GM19463 (cell line): ENCODE measurements at regions not wholly inside any gene's neighbourhood (a gene's known extent, or its start where the extent isn't known, plus 50 kb on each side); places are given as distances from the start of the nearest gene placed in this dataset.
"Not testable (repeated sequence)": the region's sequence is repeated elsewhere in the genome, so short reads cannot be mapped to it uniquely, and the experiment has no call there.

Source experiments
- ATAC-seq: cut with Tn5 transposase; IDR thresholded peaks from one replicate; pipeline ENCODE4 v1.9.1; 2021; ENCODE audit warnings: mild to moderate bottlenecking, moderate library complexity; ENCODE audit not compliant: unreplicated experiment

GRCh38 chr4:74543983-74544382 is 99.0 kb downstream of the AREG start:
- no peak for ATAC-seq

GRCh38 chr4:74544655-74545361 is 99.9 kb downstream of the AREG start:
- ATAC-seq: no peak

DNA sequence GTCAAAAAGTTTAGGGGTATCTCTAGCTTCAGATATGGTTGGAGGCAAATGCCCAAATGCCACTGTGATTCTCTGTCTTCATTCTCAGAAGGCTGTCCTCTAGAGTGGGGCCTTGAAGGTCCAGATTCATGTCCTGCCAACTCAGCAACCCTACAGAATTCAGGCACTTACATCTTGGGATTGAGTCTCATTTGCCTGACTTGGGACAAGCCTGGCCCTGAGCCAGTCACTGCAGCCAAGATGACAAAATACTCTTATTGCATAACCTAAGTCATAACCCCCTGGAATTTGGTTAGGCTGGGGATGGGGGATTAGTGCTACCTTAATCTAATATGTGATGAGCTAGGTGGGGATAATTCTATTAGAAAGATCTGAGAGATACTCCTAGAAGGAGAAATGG is 100.5 kb downstream of the AREG start:
- ATAC-seq: no peak

GRCh38 chr4:74546057-74546456 is 101.1 kb downstream of the AREG start:
- ATAC-seq: no peak

DNA sequence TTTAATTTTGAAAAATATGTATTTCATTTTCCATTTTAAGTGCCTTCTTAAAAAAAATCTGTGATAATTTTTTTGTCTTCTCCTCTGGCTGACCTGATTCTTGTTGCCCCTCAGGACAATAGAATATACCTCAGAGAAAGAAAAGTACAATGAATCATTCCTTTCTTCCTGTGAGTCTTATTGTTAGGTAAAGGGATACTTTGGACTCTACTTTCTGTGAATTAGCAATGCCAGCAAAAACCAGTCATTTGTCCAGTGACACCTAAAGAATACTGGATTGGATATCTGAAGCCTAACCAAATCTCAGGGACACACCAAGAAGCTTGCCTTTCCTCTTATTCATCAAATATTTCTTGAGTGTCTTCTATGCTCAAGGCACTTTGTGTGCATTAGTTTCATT is 102.1 kb downstream of the AREG start:
- no peak for ATAC-seq

DNA sequence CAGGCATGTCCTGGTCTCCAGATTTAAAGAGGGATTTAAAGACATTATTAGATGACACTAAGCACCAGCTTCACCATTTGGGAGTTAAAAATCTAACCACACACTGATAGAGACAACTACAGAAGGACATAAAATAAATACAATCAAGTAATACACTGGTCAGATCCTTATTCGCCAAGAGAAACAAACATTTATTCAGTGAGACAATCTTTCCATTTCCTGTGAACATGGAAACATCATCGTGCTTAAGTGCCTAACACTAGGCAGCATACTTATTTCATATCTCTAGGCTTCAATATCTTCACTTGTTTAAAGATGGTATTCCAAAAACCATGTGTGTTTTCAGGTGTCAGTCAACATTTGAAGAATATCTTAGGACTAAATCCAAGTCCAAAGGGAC is 103.6 kb downstream of the AREG start:
- ATAC-seq: no peak

- no peak for ATAC-seq
These were observed 105.0 kb downstream of the AREG start for GRCh38 chr4:74549936-74550335.

- ATAC-seq: no peak
These were observed 110.3 kb downstream of the AREG start for GRCh38 chr4:74555231-74555630.

- ATAC-seq: no peak
These were observed 110.9 kb downstream of the AREG start for GRCh38 chr4:74555843-74556242.

- ATAC-seq: no peak
These were observed 114.9 kb downstream of the AREG start for GRCh38 chr4:74559853-74560252.

GRCh38 chr4:74567981-74568380 is 123.0 kb downstream of the AREG start:
- ATAC-seq: no peak

DNA sequence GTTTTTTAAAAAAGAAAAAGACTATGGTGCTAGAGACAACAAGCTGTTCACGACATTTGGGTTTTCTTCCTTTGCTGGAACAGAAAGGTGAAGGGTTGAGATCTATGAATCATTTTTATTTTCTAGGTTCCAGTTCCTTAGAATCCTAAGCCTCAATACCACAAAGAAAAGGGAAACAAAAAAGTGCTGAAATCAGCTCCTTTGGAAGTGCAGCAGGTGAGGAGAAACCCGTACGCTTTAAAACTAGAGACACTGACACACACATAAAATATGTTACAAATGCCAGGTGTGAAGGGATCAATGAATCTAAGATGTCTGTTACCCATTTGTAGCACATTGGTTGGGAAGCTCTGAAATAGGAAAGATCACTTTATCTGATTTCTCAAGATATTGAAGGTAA is 125.2 kb downstream of the AREG start:
- no peak for ATAC-seq

GRCh38 chr4:74578329-74578728 is 133.4 kb downstream of the AREG start:
- no peak for ATAC-seq

GRCh38 chr4:74578865-74579264 is 133.9 kb downstream of the AREG start:
- not testable (repeated sequence) for ATAC-seq

DNA sequence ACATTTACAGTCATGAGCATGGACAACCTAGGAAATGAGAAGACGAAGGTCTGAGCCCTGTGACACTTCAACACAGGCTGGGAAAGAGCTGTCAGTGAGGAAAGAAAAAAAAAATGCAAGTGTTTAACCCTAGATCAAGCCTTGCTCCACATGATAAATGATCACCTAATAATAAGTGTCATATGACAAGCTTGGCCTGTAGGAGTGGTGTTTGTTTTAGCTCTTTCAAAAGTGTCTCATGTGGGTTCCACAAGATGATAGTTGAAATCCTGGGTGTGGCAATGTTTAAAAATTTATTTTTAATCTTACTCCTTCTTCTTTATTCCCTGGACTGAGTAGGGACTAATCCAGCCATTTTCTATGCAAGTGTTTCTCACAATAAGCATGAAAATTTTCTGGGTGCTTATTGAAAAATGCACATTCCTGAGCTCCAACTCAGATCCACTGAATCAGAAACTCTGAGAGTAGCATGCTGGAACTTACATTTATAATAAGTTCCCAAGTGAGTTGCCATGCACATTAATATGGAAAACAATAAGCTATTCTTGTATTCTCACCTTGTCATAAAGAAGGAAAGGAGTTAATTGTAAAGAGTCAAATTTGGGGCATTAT is 138.3 kb downstream of the AREG start:
- no peak for ATAC-seq

GRCh38 chr4:74583757-74584156 is 138.8 kb downstream of the AREG start:
- ATAC-seq: no peak

GRCh38 chr4:74588350-74588749 is 143.4 kb downstream of the AREG start:
- ATAC-seq: no peak

DNA sequence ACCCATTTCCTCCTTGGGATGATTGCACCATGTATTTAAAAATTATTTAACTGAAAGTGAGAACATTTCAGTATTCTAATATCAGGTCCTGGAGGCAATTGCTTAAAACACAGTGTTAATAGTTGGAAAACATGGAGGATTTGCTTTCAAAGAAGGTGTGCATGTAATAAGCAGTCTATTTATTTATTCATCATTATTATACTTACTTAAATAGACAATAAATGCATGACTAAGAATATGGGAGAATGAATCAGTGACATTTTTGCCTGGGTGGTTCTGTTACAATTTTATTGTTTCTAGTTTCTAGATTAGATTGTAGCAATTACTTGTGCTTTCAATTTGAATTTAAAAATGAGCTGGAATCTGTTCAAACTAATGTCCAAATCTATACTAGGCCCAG is 145.5 kb downstream of the AREG start:
- no peak for ATAC-seq

DNA sequence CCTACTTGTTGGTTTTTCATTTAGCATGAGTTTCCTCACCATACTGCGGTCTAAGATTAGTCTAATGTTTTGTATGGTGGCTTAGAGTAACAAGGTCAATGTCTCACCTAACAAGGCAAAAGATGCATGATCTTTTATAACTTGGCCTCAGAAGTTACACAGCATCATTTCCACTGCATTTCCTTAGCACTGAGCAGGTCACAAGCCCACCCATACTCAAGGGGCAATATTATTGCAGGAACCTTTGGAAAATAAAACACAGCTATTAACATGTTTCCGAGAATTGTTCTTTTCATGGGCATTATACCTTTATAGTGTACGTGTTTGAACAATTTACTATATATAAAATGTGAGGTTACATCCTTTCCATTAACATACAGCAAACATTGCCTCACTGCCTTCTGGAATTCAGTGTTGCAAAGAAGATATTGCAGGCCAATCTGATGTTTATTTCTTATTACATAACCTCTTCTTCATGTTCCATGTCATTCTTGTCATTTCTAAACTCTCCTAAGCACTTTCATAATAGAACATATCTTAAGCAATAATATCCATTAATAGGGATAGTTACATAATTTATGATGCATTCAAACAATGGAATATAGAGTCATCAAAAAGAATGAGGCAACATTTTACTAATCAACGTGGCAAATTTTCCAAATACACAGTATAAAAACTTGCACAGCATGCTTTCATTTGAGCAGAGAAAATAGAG is 153.8 kb downstream of the AREG start:
- no peak for ATAC-seq

GRCh38 chr4:74603186-74603585 is 158.2 kb downstream of the AREG start:
- ATAC-seq: no peak

DNA sequence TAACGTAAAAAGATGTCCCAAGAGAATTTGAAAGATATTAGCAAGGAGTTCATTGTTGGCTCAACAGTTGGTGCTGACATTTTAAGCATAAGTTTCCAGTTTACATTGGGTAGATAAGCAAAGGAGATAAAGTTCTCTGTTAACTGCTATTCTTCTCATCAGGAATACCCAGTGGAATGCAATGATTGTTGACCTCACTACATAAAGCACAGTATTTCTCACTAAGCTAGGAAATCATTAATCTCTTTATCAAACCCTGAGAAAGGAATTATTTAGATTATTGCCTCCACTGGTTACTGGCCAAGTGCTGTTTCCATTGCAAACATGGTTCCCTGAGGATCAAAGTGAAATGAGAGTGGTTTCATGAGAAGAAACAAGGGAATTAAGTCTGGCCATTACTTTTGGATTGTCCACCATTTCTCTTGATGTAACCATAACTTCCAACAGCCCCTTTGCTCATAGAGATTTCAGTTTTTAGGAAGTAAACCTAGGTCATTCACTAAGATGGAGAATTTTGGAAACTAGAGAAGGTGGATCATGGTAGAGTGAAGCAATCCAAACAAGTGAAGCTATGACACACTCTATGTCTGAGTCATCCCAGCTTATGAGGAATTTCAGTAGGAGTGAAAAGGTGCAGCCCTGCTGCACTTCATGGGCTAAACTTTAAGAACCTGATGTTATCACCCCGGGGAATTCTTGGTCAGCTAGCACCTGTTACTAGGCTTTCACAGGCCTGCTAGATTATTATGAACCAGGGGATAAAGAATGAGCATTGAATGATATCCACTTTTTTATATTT is 163.4 kb downstream of the AREG start:
- no peak for ATAC-seq
